H1 (cell line): ENCODE measurements at regions not wholly inside any gene's neighbourhood (a gene's known extent, or its start where the extent isn't known, plus 50 kb on each side); places are given as distances from the start of the nearest gene placed in this dataset.

Experiments
- CTCF ChIA-PET: fragments of 300-600 bp; sonication (Branson Sonifier 250); formaldehyde crosslinking; loops from one replicate; lab custom pipeline; 2021; ENCODE audit not compliant: partially characterized antibody; lab: Charles Lee
- POLR2A ChIA-PET: fragments of 300-600 bp; sonication (Branson Sonifier 250); formaldehyde crosslinking; loops from one replicate; lab custom pipeline; 2021; ENCODE audit warnings: inconsistent platforms; ENCODE audit not compliant: partially characterized antibody; lab: Charles Lee
- DNase-seq, 2 experiments: peaks; one replicate each; pipeline versions ENCODE4 v3.0.0 to v3.0.0-alpha.2; 2010 to 2022; ENCODE audit warnings: low spot score in 2 of 2, low read depth in 1 of 2, mixed read lengths in 1 of 2
- FAIRE-seq: peaks from 2 replicates; lab custom pipeline; 2011; peaks lifted over from hg19 to GRCh38; lab: Jason Lieb, UNC
- H2AFZ ChIP-seq: 2 replicates; pipeline ENCODE4 v1.8.1; 2012; ENCODE audit warnings: low read length, inconsistent platforms
- H2AK5ac ChIP-seq: 2 replicates; pipeline ENCODE4 v1.6.1; 2013; ENCODE audit warnings: low read depth, low read length
- H2BK120ac ChIP-seq: replicated peaks from 2 replicates; pipeline ENCODE3; 2013; ENCODE audit warnings: low read depth, low read length, inconsistent platforms
- H2BK12ac ChIP-seq: 2 replicates; pipeline ENCODE4 v1.6.1; 2013; ENCODE audit warnings: low read depth, low read length
- H2BK15ac ChIP-seq: 2 replicates; pipeline ENCODE4 v1.6.1; 2013; ENCODE audit warnings: low read length
- H2BK20ac ChIP-seq: 2 replicates; pipeline ENCODE4 v1.6.1; 2013; ENCODE audit warnings: low read length
- H2BK5ac ChIP-seq: 2 replicates; pipeline ENCODE4 v1.6.1; 2013; ENCODE audit warnings: low read depth, low read length
- H3K14ac ChIP-seq: 2 replicates; pipeline ENCODE4 v1.6.1; 2013; ENCODE audit warnings: inconsistent platforms; ENCODE audit not compliant: insufficient read length
- H3K18ac ChIP-seq: 2 replicates; pipeline ENCODE4 v1.6.1; 2013; ENCODE audit warnings: low read length; ENCODE audit errors: extremely low read depth
- H3K23ac ChIP-seq: 2 replicates; pipeline ENCODE4 v1.6.1; 2013; ENCODE audit warnings: inconsistent platforms; ENCODE audit not compliant: insufficient read length
- H3K23me2 ChIP-seq: 2 replicates; pipeline ENCODE4 v1.6.1; 2013; ENCODE audit warnings: low read depth, low read length
- H3K27ac ChIP-seq: 2 replicates; pipeline ENCODE4 v1.6.1; 2011; ENCODE audit warnings: low read depth, low read length, inconsistent platforms
- H3K27me3 ChIP-seq, 4 experiments: replicated peaks in 1 of 4; 1 replicate in 1 of 4; 2 replicates in 3 of 4; pipeline versions ENCODE4 v1.6.1 to v1.8.1; 2011 to 2013; ENCODE audit warnings: low read length in 3 of 4, mild to moderate bottlenecking in 3 of 4, inconsistent platforms in 2 of 4, mixed read lengths in 2 of 4, moderate library complexity in 1 of 4; ENCODE audit not compliant: control insufficient read depth in 3 of 4, insufficient read depth in 3 of 4; ENCODE audit errors: extremely low read depth in 1 of 4
- H3K36me3 ChIP-seq, 4 experiments: 2 replicates each; pipeline versions ENCODE4 v1.6.1 to v1.8.1; 2011 to 2013; ENCODE audit warnings: mild to moderate bottlenecking in 4 of 4, low read length in 3 of 4, moderate library complexity in 2 of 4, control low read depth in 1 of 4, inconsistent platforms in 1 of 4; ENCODE audit not compliant: insufficient read depth in 4 of 4, control insufficient read depth in 2 of 4
- H3K4ac ChIP-seq: replicated peaks from 2 replicates; pipeline ENCODE3; 2013; ENCODE audit warnings: low read length, low read depth, mixed read lengths, inconsistent platforms; ENCODE audit not compliant: insufficient read length
- H3K4me1 ChIP-seq, 4 experiments: replicated peaks in 1 of 4; 1 replicate in 1 of 4; 2 replicates in 3 of 4; pipeline versions ENCODE4 v1.6.1 to v1.8.1; 2011 to 2013; ENCODE audit warnings: low read length in 3 of 4, inconsistent platforms in 2 of 4, mixed read lengths in 1 of 4; ENCODE audit not compliant: insufficient read depth in 4 of 4, control insufficient read depth in 3 of 4
- H3K4me2 ChIP-seq, 2 experiments: 2 replicates each; pipeline versions ENCODE4 v1.6.1 to v1.8.1; 2011 to 2013; ENCODE audit warnings: low read depth in 2 of 2, low read length in 2 of 2, control low read depth in 1 of 2, inconsistent platforms in 1 of 2, mild to moderate bottlenecking in 1 of 2; ENCODE audit not compliant: insufficient read depth in 1 of 2
- H3K4me3 ChIP-seq, 4 experiments: fragments of 200-600, 300-600 bp in 1 of 4; sonication (generic), shearing (Covaris generic), sonication (Bioruptor Twin) in 1 of 4; 2 replicates each; pipeline versions ENCODE4 v1.5.1 to v1.8.1; 2011 to 2016; ENCODE audit warnings: low read length in 4 of 4, low read depth in 3 of 4, control low read depth in 2 of 4, inconsistent platforms in 2 of 4, mild to moderate bottlenecking in 2 of 4, mixed read lengths in 1 of 4, moderate library complexity in 1 of 4; ENCODE audit not compliant: insufficient read depth in 2 of 4; ENCODE audit errors: extremely low read depth in 1 of 4
- H3K56ac ChIP-seq: replicated peaks from 2 replicates; pipeline ENCODE3; 2013; ENCODE audit warnings: low read depth, mild to moderate bottlenecking, mixed read lengths, low read length, inconsistent platforms; ENCODE audit not compliant: insufficient read length
- H3K79me1 ChIP-seq: 2 replicates; pipeline ENCODE4 v1.6.1; 2013; ENCODE audit warnings: low read depth, low read length, control low read depth
- H3K79me2 ChIP-seq, 2 experiments: 2 replicates each; pipeline versions ENCODE4 v1.6.1 to v1.8.1; 2012 to 2013; ENCODE audit warnings: low read length in 2 of 2, mild to moderate bottlenecking in 2 of 2, inconsistent platforms in 1 of 2; ENCODE audit not compliant: insufficient read depth in 2 of 2, control insufficient read depth in 1 of 2
- H3K9ac ChIP-seq, 4 experiments: replicated peaks in 1 of 4; 1 replicate in 1 of 4; 2 replicates in 3 of 4; pipeline versions ENCODE4 v1.6.1 to v1.8.1; 2011 to 2013; ENCODE audit warnings: low read depth in 3 of 4, low read length in 3 of 4, control low read depth in 2 of 4, mild to moderate bottlenecking in 2 of 4, moderate library complexity in 2 of 4, inconsistent platforms in 1 of 4; ENCODE audit errors: extremely low read depth in 1 of 4
- H3K9me3 ChIP-seq, 2 experiments: 2 replicates each; pipeline versions ENCODE4 v1.6.1 to v1.8.1; 2012 to 2013; ENCODE audit warnings: mild to moderate bottlenecking in 2 of 2, moderate library complexity in 2 of 2, control low read depth in 1 of 2, inconsistent platforms in 1 of 2, low read depth in 1 of 2, low read length in 1 of 2, mixed read lengths in 1 of 2; ENCODE audit not compliant: insufficient read depth in 2 of 2
- H4K20me1 ChIP-seq, 2 experiments: replicated peaks in 1 of 2; 2 replicates each; pipeline versions ENCODE3 to v1.8.1; 2011 to 2013; ENCODE audit warnings: inconsistent platforms in 2 of 2, low read length in 2 of 2, mild to moderate bottlenecking in 1 of 2; ENCODE audit not compliant: insufficient read depth in 2 of 2, control insufficient read depth in 1 of 2
- H4K5ac ChIP-seq: 2 replicates; pipeline ENCODE4 v1.6.1; 2013; ENCODE audit warnings: low read length, low read depth, mixed read lengths, inconsistent platforms; ENCODE audit not compliant: insufficient read length
- H4K8ac ChIP-seq: 2 replicates; pipeline ENCODE4 v1.8.0; 2013; ENCODE audit warnings: mild to moderate bottlenecking, moderate library complexity, low read length, inconsistent platforms; ENCODE audit not compliant: insufficient read depth; ENCODE audit errors: extremely low read depth
- H4K91ac ChIP-seq: replicated peaks from 2 replicates; pipeline ENCODE3; 2013; ENCODE audit warnings: low read length, mixed read lengths, inconsistent platforms; ENCODE audit not compliant: insufficient read length
- CREB1 ChIP-seq: IDR thresholded peaks from 2 replicates; pipeline ENCODE4 v1.6.1; 2012; ENCODE audit warnings: inconsistent platforms
- CTBP2 ChIP-seq: IDR thresholded peaks from 2 replicates; pipeline ENCODE4 v1.7.0; 2011; ENCODE audit warnings: borderline replicate concordance, mild to moderate bottlenecking, moderate library complexity, mixed read lengths, low read length; ENCODE audit not compliant: insufficient read depth, insufficient read length
- MAFK ChIP-seq: IDR thresholded peaks from 2 replicates; pipeline ENCODE4 v1.6.1; 2012; ENCODE audit warnings: low read depth, mild to moderate bottlenecking, improper control_type of control experiment, low read length
- MAX ChIP-seq: IDR thresholded peaks from 2 replicates; pipeline ENCODE4 v1.6.1; 2012; ENCODE audit warnings: inconsistent platforms
- NANOG ChIP-seq: IDR thresholded peaks from 2 replicates; pipeline ENCODE4 v1.6.1; 2011; ENCODE audit warnings: low read length, low read depth, mild to moderate bottlenecking, inconsistent platforms; ENCODE audit not compliant: insufficient read depth, poor library complexity, severe bottlenecking
- POLR2A ChIP-seq, 2 experiments: IDR thresholded peaks; 1 replicate in 1 of 2; 2 replicates in 1 of 2; pipeline ENCODE4 v1.6.1; 2011; ENCODE audit warnings: low read depth in 2 of 2, low read length in 2 of 2, mild to moderate bottlenecking in 2 of 2; ENCODE audit errors: control extremely low read depth in 1 of 2
- RXRA ChIP-seq: IDR thresholded peaks from 2 replicates; pipeline ENCODE4 v1.6.1; 2011; ENCODE audit warnings: low read depth, mild to moderate bottlenecking, low read length, moderate library complexity; ENCODE audit not compliant: insufficient read depth
- SP2 ChIP-seq: IDR thresholded peaks from 2 replicates; pipeline ENCODE4 v1.6.1; 2012; ENCODE audit warnings: mild to moderate bottlenecking, low read length, inconsistent platforms
- SUZ12 ChIP-seq: fragments of 200-600 bp; sonication (generic); IDR thresholded peaks from 2 replicates; pipeline ENCODE4 v1.6.1; 2012; ENCODE audit warnings: mild to moderate bottlenecking, inconsistent platforms, low read length, moderate library complexity, mixed read lengths
- TAF1 ChIP-seq: IDR thresholded peaks from 2 replicates; pipeline ENCODE4 v1.6.1; 2011; ENCODE audit warnings: mild to moderate bottlenecking, low read depth, low read length
- USF2 ChIP-seq: IDR thresholded peaks from 2 replicates; pipeline ENCODE4 v1.6.1; 2011; ENCODE audit warnings: low read length, improper control_type of control experiment
- WGBS, 2 experiments: shearing (Covaris generic) in 1 of 2; methylation state at CpG; one replicate each; pipeline versions ENCODE4 v1.1.6 to v1.1.7; 2013 to 2015; ENCODE audit warnings: low lambda C conversion rate in 2 of 2, mixed read lengths in 2 of 2, inconsistent platforms in 1 of 2, low coverage in 1 of 2, missing lambda C conversion rate in 1 of 2; ENCODE audit not compliant: insufficient replicate concordance in 2 of 2, insufficient coverage in 1 of 2, insufficient read length in 1 of 2; ENCODE audit errors: extremely low coverage in 1 of 2, missing lambda C conversion rate in 1 of 2; 5-methylcytosine and 5-hydroxymethylcytosine counted together

- no peak overlapping the region for H3K4me3 ChIP-seq
- 85% methylated on average over 8 of the region's 8 CpGs; no CpG with 5 or more reads in 1 of the 2 experiments for WGBS, 2 experiments
- H2BK20ac ChIP-seq: 0 out of 2 replicates have a peak overlapping the region, but pooled peaks have one; percentile 25
- no peak overlapping the region for H3K4ac ChIP-seq
- H3K9me3 ChIP-seq: no peaks in the 10 kb centered on the region
- no peak overlapping the region for H2BK15ac ChIP-seq
- H3K4me1 ChIP-seq: peaks cover 1 to 8% (median 5%) of the 10 kb centered on the region in 4 experiments; a peak in 4 of 7 replicates
- no peak overlapping the region for H3K56ac ChIP-seq
- FAIRE-seq (no peak), DNase-seq (no peak)
- no peak overlapping the region for H2AFZ ChIP-seq
- H4K5ac ChIP-seq: no peak overlapping the region
- no peak overlapping the region for H2BK12ac ChIP-seq
- ChIA-PET POLR2A (no interaction called here), CTCF (interaction anchor here (0.7 to 1.4 kb wide), 4 partner anchors 12 to 636 kb away, joined by 3 to 4 read pairs (median 3); no protein-coding TSS in a partner anchor)
- no peaks in the 10 kb centered on the region; the same call in 1 of the 2 replicates for H3K23me2 ChIP-seq
- H3K14ac ChIP-seq: no peak overlapping the region
- no peak overlapping the region for H3K4me2 ChIP-seq
- H4K20me1 ChIP-seq: no peaks in the 10 kb centered on the region
- H3K79me1 ChIP-seq: no peaks in the 10 kb centered on the region
- H4K91ac ChIP-seq: no peak overlapping the region
- H2BK120ac ChIP-seq: no peak overlapping the region
- H3K9ac ChIP-seq: no peak overlapping the region
- no peak overlapping the region for H3K23ac ChIP-seq
- peaks cover 0 to 3% (median 0%) of the 10 kb centered on the region in 4 experiments; a peak in 2 of 7 replicates for H3K27me3 ChIP-seq
- no peak overlapping the region for H3K18ac ChIP-seq
- TF ChIP-seq USF2 (no peak), CTBP2 (no peak), MAX (no peak), RXRA (no peak), POLR2A (IDR thresholded peaks at IDR 0.05; ENCODE audit: control extremely low read depth in 1 of 2, low read depth in 2 of 2, low read length in 2 of 2) (no peak), SP2 (no peak), NANOG (no peak), TAF1 (no peak), CREB1 (no peak), MAFK (no peak), SUZ12 (no peak)
- H2BK5ac ChIP-seq: no peak overlapping the region
- H3K36me3 ChIP-seq: no peaks in the 10 kb centered on the region
- no peaks in the 10 kb centered on the region for H3K79me2 ChIP-seq
- no peak overlapping the region; the same call in 1 of the 2 replicates for H4K8ac ChIP-seq
- H3K27ac ChIP-seq: no peak overlapping the region
- no peak overlapping the region for H2AK5ac ChIP-seq
Observed at GRCh38 chr19:28985201-28985600, 227.8 kb downstream of the UQCRFS1 start.
